ENCODE measurements at regions not wholly inside any gene's neighbourhood (a gene's known extent, or its start where the extent isn't known, plus 50 kb on each side); places are given as distances from the start of the nearest gene placed in this dataset.

DNA sequence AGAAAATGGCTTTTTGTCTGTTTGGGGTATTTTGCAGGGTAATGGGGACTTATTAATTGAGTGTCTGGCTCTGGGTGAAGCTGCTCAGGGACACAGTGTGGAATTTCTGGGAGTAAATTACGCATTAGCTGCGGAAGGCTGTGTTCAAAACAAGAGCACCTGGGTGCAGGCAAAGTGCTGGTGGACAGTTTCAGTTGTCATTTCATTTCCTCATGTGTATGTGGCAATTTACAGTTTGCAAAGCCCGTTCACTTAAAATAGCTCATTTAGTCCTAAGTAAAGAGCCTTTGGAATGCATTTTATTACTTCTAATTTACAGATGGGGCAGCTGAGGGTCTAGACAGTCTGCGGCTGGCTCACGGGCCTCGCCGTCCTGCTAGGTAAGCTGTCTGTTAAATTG, 546.8 kb downstream of the BCL11B start:
- TF ChIP-seq GABPA (IDR thresholded peaks at IDR 0.05; ENCODE audit: low read depth) = no peak
- TF ChIP-seq, protein P1, sequence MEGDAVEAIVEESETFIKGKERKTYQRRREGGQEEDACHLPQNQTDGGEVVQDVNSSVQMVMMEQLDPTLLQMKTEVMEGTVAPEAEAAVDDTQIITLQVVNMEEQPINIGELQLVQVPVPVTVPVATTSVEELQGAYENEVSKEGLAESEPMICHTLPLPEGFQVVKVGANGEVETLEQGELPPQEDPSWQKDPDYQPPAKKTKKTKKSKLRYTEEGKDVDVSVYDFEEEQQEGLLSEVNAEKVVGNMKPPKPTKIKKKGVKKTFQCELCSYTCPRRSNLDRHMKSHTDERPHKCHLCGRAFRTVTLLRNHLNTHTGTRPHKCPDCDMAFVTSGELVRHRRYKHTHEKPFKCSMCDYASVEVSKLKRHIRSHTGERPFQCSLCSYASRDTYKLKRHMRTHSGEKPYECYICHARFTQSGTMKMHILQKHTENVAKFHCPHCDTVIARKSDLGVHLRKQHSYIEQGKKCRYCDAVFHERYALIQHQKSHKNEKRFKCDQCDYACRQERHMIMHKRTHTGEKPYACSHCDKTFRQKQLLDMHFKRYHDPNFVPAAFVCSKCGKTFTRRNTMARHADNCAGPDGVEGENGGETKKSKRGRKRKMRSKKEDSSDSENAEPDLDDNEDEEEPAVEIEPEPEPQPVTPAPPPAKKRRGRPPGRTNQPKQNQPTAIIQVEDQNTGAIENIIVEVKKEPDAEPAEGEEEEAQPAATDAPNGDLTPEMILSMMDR (IDR thresholded peaks at IDR 0.05; ENCODE audit: insufficient read depth, low read length) = no peak
- TF ChIP-seq, protein P2, sequence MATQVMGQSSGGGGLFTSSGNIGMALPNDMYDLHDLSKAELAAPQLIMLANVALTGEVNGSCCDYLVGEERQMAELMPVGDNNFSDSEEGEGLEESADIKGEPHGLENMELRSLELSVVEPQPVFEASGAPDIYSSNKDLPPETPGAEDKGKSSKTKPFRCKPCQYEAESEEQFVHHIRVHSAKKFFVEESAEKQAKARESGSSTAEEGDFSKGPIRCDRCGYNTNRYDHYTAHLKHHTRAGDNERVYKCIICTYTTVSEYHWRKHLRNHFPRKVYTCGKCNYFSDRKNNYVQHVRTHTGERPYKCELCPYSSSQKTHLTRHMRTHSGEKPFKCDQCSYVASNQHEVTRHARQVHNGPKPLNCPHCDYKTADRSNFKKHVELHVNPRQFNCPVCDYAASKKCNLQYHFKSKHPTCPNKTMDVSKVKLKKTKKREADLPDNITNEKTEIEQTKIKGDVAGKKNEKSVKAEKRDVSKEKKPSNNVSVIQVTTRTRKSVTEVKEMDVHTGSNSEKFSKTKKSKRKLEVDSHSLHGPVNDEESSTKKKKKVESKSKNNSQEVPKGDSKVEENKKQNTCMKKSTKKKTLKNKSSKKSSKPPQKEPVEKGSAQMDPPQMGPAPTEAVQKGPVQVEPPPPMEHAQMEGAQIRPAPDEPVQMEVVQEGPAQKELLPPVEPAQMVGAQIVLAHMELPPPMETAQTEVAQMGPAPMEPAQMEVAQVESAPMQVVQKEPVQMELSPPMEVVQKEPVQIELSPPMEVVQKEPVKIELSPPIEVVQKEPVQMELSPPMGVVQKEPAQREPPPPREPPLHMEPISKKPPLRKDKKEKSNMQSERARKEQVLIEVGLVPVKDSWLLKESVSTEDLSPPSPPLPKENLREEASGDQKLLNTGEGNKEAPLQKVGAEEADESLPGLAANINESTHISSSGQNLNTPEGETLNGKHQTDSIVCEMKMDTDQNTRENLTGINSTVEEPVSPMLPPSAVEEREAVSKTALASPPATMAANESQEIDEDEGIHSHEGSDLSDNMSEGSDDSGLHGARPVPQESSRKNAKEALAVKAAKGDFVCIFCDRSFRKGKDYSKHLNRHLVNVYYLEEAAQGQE (IDR thresholded peaks at IDR 0.05; ENCODE audit: insufficient replicate concordance, low read depth) = no peak
